GM21529 (cell line): ENCODE measurements at regions not wholly inside any gene's neighbourhood (a gene's known extent, or its start where the extent isn't known, plus 50 kb on each side); places are given as distances from the start of the nearest gene placed in this dataset.
"Not testable (repeated sequence)": the region's sequence is repeated elsewhere in the genome, so short reads cannot be mapped to it uniquely, and the experiment has no call there.

Source experiments
- ATAC-seq: cut with Tn5 transposase; IDR thresholded peaks from one replicate; pipeline ENCODE4 v1.9.1; 2021; ENCODE audit not compliant: unreplicated experiment

DNA sequence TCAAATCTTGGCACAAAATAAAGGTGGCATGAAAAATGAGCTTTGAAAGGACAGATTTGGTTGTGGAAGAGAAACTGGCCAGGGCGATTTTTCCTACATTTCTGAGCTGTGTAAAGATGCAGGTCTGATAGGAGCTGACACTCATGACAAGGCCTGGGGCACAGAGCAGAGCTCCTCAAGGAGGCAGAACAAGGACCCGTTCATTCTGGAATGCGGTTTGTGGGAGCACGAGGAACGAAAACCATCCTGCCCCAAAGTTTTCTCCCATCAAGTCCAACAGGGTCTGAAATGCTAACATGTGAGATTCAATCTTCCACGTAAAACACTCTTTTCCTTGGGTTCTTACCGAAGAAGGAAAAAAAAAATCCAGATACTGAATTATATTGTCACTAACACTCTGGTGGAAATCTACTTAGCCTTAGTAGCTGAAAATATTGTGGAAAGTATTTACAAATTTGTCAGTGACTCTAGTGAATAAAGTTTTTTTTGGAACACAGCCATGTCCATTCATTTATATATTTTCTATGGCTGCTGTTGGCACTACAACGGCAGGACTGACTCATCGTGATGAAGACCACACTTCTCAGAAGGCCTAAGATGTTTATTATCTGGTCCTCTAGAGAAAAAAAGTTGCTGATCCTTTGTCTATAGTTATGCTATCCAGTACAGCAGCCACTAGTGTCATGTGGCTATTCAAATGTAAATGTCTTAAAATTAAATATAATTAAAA lies 215.7 kb downstream of the BAMBI start:
- ATAC-seq = no peak

DNA sequence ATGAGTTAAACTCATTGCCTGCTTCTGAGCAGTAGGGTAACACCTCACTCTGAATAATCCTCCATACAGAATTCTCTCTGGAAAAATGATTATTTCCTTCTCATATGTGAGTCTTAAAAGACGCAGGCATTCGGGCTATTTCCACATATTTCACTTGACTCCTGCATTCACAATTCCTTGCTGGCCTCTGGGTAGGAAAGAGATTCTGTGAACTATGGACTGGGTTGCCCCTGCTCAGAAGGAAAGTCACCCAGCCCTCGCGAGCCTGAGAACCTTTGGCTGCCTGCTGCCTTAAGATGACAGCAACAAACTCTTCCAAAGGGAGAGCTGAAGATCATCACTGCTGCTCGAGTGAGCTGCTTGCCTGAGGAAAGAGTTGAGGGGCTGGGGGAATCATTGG lies 216.8 kb downstream of the BAMBI start:
- no peak for ATAC-seq

DNA sequence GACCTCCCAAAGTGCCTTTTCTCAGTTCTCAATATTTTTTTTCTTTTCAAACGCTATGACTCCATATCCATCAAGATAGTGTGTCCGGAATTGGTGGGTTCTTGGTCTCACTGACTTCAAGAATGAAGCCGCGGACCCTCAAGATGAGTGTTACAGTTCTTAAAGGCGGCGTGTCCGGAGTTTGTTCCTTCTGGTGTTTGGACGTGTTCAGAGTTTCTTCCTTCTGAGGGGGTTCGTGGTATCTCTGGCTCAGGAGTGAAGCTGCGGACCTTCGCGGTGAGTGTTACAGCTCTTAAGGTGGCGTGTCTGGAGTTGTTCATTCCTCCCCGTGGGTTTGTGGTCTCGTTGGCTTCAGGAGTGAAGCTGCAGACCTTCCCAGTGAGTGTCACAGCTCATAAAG lies 218.3 kb downstream of the BAMBI start:
- ATAC-seq = not testable (repeated sequence)

DNA sequence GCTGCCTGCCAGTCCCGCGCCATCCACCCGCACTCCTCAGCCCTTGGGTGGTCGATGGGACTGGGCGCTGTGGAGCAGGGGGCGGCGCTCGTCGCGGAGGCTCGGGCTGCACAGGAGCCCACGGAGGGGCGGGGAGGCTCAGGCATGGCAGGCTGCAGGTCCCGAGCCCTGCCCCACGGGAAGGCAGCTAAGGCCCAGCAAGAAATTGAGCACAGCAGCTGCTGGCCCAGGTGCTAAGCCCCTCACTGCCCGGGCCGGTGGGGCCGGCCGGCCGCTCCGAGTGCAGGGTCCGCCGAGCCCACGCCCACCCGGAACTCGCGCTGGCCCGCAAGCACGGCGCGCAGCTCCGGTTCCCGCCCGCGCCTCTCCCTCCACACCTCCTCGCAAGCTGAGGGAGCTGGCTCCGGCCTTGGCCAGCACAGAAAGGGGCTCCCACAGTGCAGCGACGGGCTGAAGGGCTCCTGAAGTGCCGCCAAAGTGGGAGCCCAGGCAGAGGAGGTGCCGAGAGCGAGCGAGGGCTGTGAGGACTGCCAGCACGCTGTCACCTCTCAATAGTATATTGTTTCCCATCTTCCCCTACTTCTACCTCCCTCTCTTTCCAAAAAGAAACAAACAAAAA lies 219.6 kb downstream of the BAMBI start:
- ATAC-seq = not testable (repeated sequence)

DNA sequence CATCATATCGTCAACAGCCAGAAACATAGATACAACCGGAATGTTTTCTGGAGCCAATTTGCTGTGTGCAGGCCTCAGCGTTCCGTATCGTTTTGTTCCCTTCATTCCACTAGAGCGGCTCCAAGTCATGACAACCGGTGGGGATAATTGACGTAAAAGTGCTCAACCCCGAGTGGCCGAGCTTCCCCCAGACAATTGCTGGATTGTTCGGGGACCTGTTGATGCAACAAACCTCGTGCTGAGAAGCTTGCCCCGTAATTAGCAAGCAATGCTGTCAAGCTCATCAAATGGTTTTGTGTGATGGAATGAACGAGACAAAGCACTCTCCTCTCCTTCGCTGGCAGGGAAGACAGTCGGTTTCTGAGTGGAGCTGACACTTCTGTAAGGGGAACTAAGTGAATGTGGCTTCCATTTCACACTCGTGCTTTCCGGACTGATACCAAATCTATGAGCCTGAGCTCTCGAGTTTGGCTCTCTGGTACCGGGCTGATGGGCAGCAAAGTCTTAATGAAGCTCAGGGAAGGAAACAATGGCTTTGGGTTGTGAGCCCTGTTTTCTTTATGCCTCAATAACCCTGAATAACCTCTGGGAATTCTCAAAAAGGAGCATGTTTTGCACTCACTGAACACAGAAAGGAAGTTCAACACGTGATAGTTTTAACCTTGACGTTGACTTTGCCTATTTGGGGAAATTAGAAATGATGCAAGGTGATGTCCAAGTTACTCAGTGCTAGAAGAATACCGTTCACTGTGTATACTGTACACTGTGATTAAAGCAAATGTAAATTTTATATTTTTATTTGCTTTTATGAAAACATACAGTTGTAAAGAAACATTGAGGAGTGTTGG lies 220.5 kb downstream of the BAMBI start:
- no peak for ATAC-seq

DNA sequence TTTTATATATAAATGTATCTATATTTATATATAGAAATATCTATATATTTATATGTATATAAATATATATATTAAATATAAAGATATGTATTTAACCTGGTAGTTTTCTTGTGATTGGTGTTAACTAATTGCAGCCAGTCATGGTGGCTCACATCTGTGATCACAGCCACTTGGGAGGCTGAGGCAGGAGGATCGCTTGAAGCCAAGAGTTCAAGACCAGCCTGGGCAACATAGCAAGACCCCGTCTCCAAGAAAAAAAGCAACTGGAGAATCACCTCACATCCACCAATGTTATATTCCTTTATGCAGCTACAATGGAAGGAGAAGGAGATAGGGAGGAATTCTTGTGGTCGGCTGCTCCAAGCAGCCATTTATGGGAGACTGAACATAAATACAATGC lies 224.9 kb downstream of the BAMBI start:
- ATAC-seq = no peak

DNA sequence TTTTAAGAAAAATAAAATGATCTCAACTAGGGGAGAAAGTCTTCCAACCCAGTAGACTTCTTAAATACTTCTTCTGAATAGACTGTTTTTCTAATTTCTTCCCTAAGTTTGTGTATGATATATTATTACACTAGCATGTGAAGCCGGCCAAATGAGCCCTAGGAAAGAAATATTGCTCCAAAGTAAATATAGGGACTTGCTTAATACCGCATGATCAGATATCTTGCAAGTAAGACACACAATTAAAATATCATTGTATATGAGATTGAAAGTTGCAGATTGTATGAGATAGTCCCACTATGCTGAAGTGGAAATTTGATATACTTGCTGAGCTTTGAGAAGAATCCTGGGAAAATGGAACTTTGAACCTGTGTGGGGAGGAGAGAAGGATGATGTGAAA lies 225.7 kb downstream of the BAMBI start:
- no peak for ATAC-seq

DNA sequence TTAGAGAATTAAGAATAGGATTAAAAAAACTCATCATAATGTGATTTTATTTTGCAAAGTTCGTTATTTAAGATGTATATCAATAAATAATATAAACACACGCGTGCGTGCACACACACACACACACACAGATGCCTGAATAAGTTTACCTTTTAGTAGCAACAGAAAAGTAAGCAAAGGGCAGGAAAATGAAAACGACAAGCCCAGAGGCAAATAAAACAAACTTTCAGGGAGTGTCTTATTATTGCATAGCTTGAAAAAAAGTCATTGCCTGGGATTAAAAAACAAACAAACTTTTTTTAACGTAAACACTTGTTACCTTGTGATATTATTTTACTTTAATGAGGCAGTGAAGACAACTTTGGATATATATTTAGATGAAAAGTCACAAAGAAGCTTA lies 226.4 kb downstream of the BAMBI start:
- no peak for ATAC-seq

DNA sequence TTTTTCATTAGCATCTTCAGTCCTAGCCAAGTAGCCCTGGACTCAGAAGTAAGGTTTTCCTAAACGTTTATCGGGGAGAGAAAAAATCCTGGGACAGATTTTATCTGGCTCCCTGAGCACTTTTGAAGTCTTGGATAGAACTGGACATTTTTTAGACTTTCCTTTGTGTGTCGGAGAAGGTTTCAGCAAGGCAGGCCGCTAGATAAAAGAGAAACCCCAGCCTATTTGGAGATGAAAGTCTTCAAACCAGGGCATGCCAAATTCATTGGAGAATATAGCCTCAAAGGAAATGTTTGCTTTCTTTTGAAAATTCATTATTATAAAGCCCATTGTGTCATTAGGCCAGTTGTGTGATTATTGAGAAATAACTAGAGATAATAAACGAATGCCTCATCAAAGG lies 228.1 kb downstream of the BAMBI start:
- ATAC-seq = no peak

DNA sequence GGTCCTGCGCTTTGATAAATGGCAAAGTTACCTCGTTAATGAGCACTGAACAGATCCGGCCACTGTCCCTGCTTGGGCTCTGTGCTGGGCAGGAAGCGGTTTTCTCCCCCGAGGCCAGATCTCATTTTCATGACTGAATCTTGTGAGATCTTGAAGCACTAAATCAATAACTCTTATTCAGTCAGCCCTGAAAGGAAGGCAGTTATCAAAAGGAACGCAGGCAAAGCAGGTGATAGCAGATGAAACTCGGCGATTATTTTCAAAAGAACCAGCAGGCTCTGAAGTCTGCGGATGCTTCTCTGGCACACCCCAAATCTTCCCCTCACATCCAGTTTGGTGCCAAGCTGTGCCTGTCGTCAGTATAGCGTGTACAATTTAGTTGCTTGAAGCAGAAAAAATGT lies 228.7 kb downstream of the BAMBI start:
- no peak for ATAC-seq

DNA sequence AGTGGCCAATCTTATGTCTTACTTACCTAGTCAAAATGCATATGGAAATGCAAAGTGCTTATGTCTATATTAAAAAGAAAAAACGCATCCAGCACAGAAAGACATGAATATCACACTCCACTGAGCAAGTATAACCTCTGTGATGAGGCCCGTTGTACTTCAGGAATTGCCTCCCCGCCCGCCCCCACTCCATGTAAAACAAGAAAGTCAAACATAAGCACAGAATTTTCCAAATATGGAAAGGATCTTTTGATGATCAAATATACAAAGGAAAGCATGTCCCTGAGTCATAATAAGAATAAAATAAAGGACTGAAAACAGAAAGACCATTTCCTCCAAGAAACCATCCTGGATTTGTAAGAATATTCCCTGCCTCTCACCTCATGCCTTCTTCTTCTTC lies 229.1 kb downstream of the BAMBI start:
- no peak for ATAC-seq

DNA sequence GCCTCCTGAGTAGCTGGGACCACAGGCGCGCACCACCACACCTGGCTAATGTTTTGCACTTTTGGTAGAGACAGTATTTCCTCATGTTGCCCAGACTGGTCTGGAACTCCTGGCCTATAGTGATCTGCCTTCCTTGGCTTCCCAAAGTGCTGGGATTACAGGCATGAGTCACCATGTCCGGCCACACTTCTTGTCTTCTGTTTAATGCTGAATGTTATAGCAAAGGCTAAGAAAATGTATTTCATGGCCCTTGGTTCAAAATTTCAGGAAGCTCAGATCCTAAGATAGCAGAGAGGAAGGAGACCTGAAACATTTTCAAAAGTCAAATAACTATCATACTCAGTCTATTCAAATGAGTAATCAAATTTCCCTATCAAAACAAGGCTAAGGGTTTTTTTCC lies 229.6 kb downstream of the BAMBI start:
- ATAC-seq = no peak

DNA sequence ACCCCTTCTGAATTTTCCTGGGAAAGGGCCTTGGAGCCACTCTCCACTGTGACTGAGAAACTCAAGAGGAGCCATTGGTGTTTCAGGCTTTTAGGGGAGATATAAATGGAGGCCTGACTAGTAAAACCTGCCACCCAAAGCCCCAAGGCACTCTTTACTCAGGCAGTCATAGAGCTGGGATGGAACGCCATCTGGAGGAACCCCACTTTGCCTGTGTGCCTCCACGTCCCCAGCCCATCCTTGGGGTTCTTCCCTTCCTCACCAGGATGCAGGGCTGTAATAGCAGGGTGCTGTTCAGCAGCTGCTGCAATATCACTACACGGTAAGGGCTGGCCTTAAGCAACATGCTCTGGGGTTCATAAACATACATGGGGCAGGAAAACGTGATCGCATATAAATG lies 232.6 kb downstream of the BAMBI start:
- no peak for ATAC-seq

DNA sequence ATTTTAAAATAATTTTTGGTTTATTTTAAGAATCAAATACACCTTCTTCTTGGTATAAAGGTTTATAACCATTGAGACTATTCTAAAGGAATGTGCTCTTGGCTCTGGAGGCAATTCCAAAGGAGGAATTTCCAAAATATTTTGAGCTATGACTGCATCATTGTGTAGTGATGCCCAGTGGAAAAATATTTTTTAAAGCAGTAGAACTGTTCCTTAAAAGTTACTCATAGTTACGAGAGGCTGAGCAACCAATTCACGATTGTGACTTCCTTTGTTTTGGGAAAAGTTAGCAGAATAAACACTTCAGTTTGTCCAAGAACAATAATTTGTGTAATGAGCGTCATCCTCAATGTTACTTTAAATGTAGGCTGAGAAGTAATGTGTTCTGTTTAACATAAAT lies 233.6 kb downstream of the BAMBI start:
- ATAC-seq = no peak

DNA sequence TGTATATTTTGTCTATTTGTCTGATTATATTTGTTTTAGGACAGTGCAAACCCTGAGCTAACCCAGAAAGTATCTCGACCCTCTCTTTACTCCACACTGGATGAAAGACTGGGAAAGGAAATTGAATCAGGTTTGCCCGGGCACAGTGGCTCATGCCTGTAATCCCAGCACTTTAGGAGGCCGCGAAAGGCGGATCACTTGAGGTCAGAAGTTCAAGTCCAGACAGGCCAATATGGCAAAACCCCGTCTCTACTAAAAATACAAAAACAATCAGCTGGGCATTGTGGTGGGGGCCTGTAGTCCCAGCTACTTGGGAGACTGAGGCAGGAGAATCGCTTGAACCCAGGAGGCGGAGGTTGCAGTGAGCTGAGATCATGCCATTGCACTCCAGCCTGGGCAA lies 234.2 kb downstream of the BAMBI start:
- ATAC-seq = not testable (repeated sequence)

DNA sequence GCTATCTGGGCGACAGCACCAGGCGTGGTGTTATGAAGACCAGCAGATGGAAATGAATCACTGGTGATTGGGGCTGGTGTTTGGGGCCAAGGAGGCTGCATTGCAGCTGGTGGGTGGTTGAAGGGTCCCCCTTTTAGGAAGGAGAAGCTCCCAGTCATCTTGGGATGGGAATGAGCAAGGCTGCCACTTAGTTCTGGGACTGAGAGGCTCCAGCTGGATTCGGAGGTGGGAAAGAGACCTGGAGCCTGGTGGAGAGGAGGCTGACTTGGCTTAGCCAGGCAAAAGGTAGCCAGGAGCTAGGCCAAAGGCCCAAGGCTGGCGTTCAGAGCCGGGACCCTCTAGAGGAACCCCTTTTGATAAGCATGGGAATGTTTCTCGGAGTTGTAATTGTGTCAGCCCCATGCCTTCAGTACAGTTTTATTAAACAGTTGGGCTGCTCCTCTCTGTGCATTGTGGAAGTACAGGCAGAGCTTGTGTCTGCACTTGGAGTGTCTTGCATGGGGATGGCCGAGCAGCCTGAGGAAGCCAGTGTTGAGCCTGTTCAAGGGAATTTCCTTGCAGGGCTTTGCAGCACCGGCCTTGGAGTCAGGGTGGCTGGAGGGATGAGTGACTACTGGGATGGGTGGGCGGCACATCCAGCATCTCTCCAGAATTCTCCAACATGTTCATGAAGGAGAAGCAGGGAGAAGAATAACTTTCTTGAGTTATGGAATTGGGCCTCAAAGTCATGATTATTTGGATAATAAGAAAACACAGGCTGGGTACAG lies 234.9 kb downstream of the BAMBI start:
- ATAC-seq = no peak

DNA sequence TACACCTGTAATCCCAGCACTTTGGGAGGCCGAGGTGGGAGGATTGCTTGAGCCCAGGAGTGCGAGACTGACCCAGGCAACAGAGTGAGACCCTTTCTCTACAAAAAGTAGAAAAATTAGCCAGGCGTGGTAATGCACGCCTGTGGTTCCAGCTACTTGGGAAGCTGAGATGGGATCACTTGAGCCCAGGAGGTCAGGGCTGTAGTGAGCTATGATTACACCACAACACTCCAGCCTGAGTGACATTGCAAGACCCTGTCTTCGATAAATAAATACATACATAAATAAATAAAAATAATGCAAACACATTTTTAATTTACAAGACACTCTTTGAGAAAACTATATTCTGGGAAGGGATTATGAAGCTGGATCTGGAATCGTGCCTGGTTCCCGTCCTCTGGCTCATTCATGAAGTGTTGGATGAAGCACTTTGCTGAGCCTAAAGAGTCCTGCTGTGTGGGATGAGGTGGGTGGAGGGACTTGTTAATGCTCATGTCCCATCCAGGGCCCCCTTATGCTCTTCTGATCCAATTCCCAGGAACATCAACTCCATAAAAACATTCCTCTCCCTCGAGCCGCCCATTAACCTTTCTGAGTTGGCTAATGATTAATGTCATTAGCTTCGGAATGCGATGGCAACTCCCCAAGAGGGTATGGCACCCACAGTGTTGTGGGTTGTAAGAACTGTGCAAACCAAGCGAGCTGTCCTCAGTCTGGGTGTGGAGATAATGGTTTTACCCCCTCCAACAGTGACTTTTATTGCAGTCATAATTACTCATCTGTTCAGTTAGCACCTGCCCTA lies 236.3 kb downstream of the BAMBI start:
- ATAC-seq = no peak

DNA sequence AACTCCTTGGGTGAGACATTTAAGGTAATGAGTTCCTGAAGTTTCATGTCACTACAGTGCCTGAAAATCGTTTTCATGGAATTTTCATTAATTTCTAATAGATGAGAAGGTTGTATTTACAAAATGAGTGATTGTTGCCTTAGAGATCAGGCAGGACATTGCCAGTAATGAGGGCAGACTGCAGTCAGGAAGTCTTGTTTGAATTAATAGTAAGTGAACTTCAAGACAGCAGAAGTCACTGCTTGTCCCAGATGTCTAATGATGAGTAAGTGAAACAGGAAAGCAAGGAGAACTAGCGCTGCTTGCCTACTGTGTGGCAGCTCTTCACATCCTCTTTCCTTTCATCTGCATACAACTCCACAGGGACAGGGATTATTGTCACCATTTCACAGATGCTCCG lies 237.4 kb downstream of the BAMBI start:
- no peak for ATAC-seq

DNA sequence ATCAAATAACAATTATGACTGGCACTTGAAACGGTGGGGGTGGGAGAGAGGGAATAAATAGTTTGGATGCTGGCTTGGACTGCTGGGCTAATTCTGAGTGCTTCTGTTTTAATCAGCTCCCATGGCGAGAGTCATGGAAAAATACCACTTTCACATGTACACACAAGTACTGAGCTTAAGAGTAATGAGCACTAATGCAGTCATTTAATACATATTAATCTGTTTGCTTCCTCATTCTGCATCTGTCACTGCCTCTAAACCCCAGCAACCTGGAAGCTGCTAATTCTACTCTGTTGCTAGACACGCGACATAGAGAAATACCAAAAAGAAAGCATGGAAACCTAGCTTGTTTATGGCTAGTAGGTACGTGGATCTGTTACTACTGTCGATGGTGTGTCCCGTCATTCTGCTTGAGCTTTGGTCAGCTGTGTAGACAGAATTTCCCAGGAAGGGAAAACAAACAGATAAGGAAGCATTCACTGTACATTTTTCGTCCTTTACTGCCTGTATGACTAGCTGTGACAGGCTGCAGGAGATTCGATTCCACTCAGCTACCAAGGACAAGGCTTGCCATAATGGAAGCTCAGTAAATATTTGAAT lies 238.8 kb downstream of the BAMBI start:
- no peak for ATAC-seq

DNA sequence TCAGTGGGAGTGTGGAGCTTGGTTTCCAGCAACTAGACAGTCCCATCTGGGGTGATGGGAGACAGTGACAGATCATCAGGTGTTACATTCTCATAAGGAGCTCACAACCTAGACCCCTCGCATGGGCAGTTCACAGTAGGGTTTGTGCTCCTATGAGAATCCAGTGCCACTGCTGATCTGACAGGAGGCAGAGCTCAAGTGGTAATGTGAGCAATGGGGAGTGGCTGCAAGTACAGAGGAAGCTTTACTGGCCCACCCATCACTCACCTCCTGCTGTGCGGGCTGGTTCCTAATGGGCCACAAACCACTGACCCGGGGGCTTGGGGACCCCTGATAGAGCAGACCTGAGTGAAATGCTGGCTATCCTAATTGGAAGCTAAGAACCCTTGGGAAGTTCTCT lies 242.8 kb downstream of the BAMBI start:
- ATAC-seq = no peak
